K562 (cell line): ENCODE measurements at regions not wholly inside any gene's neighbourhood (a gene's known extent, or its start where the extent isn't known, plus 50 kb on each side); places are given as distances from the start of the nearest gene placed in this dataset.

Experiments
- GABPB1 ChIP-seq: sonication (generic); formaldehyde crosslinking; IDR thresholded peaks from 2 replicates; pipeline ENCODE4 v1.8.0; 2022; ENCODE audit warnings: mild to moderate bottlenecking, missing genetic modification reagents
- MAFF ChIP-seq: IDR thresholded peaks from 2 replicates; pipeline ENCODE4 v1.6.1; 2012; ENCODE audit warnings: low read length, improper control_type of control experiment
- MAZ ChIP-seq, 2 experiments: fragments of 450-650 bp in 1 of 2; sonication (generic) in 1 of 2; formaldehyde crosslinking; IDR thresholded peaks in 1 of 2; conservative IDR thresholded peaks in 1 of 2; 2 replicates each; pipeline versions ENCODE4 v1.4.0 to v1.5.0; 2020; ENCODE audit warnings: mild to moderate bottlenecking in 1 of 2, missing genetic modification reagents in 1 of 2
- NR3C1 ChIP-seq: sonication (generic); formaldehyde crosslinking; IDR thresholded peaks from 2 replicates; pipeline ENCODE4 v1.8.1; 2022; ENCODE audit warnings: missing genetic modification reagents
- ZNF146 ChIP-seq: IDR thresholded peaks from one replicate; pipeline ENCODE4 v1.6.1; 2018; ENCODE audit warnings: missing compliant biosample characterization; ENCODE audit not compliant: unreplicated experiment
- ZNF174 ChIP-seq: fragments of 250-450 bp; sonication (Bioruptor Pico); IDR thresholded peaks from 2 replicates; pipeline ENCODE4 v1.4.0; 2020; ENCODE audit warnings: mild to moderate bottlenecking
- TF ChIP-seq, protein P1 (sequence below): fragments of 250-450 bp; sonication (Bioruptor Pico); IDR thresholded peaks from 2 replicates; pipeline ENCODE4 v1.4.0; 2020; ENCODE audit warnings: borderline replicate concordance

DNA sequence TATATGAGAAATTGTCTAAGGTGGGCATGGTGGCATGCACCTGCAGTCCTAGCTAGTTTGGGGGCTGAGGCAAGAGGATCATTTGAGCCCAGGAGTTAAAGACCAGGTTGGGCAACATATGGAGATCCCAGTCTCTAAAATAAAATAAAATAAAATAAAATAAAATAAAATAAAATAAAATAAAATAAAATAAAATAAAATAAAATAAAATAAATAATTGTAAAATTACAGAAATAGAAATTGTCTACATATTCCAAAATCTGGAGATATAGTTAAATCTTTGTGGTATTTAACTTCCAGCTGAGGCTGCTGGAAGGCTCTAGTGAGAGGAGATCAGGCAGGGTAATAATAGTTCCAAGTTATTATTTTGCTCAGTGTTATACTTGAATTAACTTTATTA is 1432.1 kb upstream of the CDH2 start:
- TF ChIP-seq, protein P1, sequence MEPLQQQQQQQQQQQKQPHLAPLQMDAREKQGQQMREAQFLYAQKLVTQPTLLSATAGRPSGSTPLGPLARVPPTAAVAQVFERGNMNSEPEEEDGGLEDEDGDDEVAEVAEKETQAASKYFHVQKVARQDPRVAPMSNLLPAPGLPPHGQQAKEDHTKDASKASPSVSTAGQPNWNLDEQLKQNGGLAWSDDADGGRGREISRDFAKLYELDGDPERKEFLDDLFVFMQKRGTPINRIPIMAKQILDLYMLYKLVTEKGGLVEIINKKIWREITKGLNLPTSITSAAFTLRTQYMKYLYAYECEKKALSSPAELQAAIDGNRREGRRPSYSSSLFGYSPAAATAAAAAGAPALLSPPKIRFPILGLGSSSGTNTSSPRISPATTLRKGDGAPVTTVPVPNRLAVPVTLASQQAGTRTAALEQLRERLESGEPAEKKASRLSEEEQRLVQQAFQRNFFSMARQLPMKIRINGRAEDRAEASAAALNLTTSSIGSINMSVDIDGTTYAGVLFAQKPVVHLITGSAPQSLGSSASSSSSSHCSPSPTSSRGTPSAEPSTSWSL (CRISPR knock-in tag), result no peak
- TF ChIP-seq MAFF, result no peak
- no peak for TF ChIP-seq GABPB1
- TF ChIP-seq MAZ (CRISPR knock-in tag; conservative IDR thresholded peaks at IDR 0.05 in 1 of 2, IDR thresholded peaks at IDR 0.05 in 1 of 2), result no peak
- no peak for TF ChIP-seq ZNF146 (CRISPR knock-in tag)
- no peak for TF ChIP-seq NR3C1 (CRISPR knock-in tag)
- TF ChIP-seq ZNF174 (CRISPR knock-in tag), result no peak
